HEK293 (cell line): ENCODE measurements at regions not wholly inside any gene's neighbourhood (a gene's known extent, or its start where the extent isn't known, plus 50 kb on each side); places are given as distances from the start of the nearest gene placed in this dataset.

Experiments
- CTCF ChIA-PET: fragments of 350-600 bp; formaldehyde crosslinking; extraction: SDS; loops from one replicate; lab custom pipeline; 2021; ENCODE audit warnings: antibody characterized with exemption; lab: Yijun Ruan, JAX
- POLR2A ChIA-PET: fragments of 300-600 bp; formaldehyde crosslinking; extraction: SDS; loops from one replicate; lab custom pipeline; 2020; ENCODE audit warnings: antibody characterized with exemption, inconsistent platforms; lab: Yijun Ruan, JAX
- H3K27ac ChIP-seq: fragments of 200-500 bp; sonication (Bioruptor generic); 2 replicates; pipeline ENCODE4 v1.5.1; 2014; ENCODE audit warnings: low read depth, low read length, control low read depth, inconsistent platforms; ENCODE audit errors: extremely low read depth
- H3K36me3 ChIP-seq, 2 experiments: fragments of 200-500 bp in 1 of 2; sonication (Bioruptor generic) in 1 of 2; 1 replicate in 1 of 2; 2 replicates in 1 of 2; pipeline ENCODE4 v1.5.1; 2014 to 2017; ENCODE audit warnings: inconsistent platforms in 2 of 2, low read length in 2 of 2; ENCODE audit not compliant: control insufficient read depth in 2 of 2, insufficient read depth in 1 of 2
- H3K4me1 ChIP-seq: fragments of 200-500 bp; sonication (Bioruptor generic); 2 replicates; pipeline ENCODE4 v1.5.1; 2014; ENCODE audit warnings: mild to moderate bottlenecking, low read length, inconsistent platforms; ENCODE audit not compliant: control insufficient read depth, insufficient read depth
- H3K4me3 ChIP-seq: 2 replicates; pipeline ENCODE4 v1.5.1; 2011; ENCODE audit warnings: low read depth, mild to moderate bottlenecking, control low read depth, low read length, moderate library complexity
- H3K9me3 ChIP-seq: fragments of 200-500 bp; sonication (Bioruptor generic); 2 replicates; pipeline ENCODE4 v1.5.1; 2014; ENCODE audit warnings: low read depth, low read length, inconsistent platforms; ENCODE audit not compliant: control insufficient read depth, insufficient read depth
- CTCF ChIP-seq: fragments of 450-650 bp; formaldehyde crosslinking; IDR thresholded peaks from 2 replicates; pipeline ENCODE4 v1.5.1; 2016; ENCODE audit warnings: missing biosample characterization, missing genetic modification characterization
- KLF1 ChIP-seq: fragments of 450-650 bp; formaldehyde crosslinking; IDR thresholded peaks from 2 replicates; pipeline ENCODE4 v1.5.1; 2016; ENCODE audit warnings: missing biosample characterization, missing genetic modification characterization
- OVOL3 ChIP-seq: fragments of 450-650 bp; formaldehyde crosslinking; IDR thresholded peaks from 2 replicates; pipeline ENCODE4 v1.5.1; 2016; ENCODE audit warnings: missing biosample characterization, missing genetic modification characterization
- PATZ1 ChIP-seq: fragments of 450-650 bp; formaldehyde crosslinking; IDR thresholded peaks from 2 replicates; pipeline ENCODE4 v1.5.1; 2016; ENCODE audit warnings: missing biosample characterization, missing genetic modification characterization
- PRDM1 ChIP-seq: fragments of 450-650 bp; formaldehyde crosslinking; IDR thresholded peaks from 2 replicates; pipeline ENCODE4; 2016; ENCODE audit warnings: missing biosample characterization, missing genetic modification characterization
- SCRT1 ChIP-seq: fragments of 450-650 bp; formaldehyde crosslinking; IDR thresholded peaks from 2 replicates; pipeline ENCODE4 v1.5.1; 2016; ENCODE audit warnings: missing biosample characterization, missing genetic modification characterization, borderline replicate concordance
- SCRT2 ChIP-seq: fragments of 450-650 bp; formaldehyde crosslinking; IDR thresholded peaks from 2 replicates; pipeline ENCODE4 v1.5.1; 2016; ENCODE audit warnings: missing biosample characterization, missing genetic modification characterization
- SETDB1 ChIP-seq: IDR thresholded peaks from one replicate; pipeline ENCODE4 v1.6.1; 2017; ENCODE audit warnings: mild to moderate bottlenecking, low read length, moderate library complexity, mixed read lengths; ENCODE audit not compliant: insufficient read length
- ZBTB8A ChIP-seq: fragments of 450-650 bp; formaldehyde crosslinking; IDR thresholded peaks from 2 replicates; pipeline ENCODE4 v1.5.1; 2016; ENCODE audit warnings: missing biosample characterization, missing genetic modification characterization
- ZFHX2 ChIP-seq: fragments of 450-650 bp; formaldehyde crosslinking; conservative IDR thresholded peaks from 2 replicates; pipeline ENCODE4 v1.5.1; 2016; ENCODE audit warnings: missing biosample characterization, missing genetic modification characterization
- ZNF112 ChIP-seq: fragments of 450-650 bp; formaldehyde crosslinking; IDR thresholded peaks from 2 replicates; pipeline ENCODE4 v1.5.0; 2017; ENCODE audit warnings: missing biosample characterization, missing genetic modification characterization
- ZNF140 ChIP-seq: fragments of 450-650 bp; formaldehyde crosslinking; IDR thresholded peaks from 2 replicates; pipeline ENCODE4 v1.5.1; 2016; ENCODE audit warnings: missing biosample characterization, missing genetic modification characterization
- ZNF146 ChIP-seq: fragments of 450-650 bp; formaldehyde crosslinking; IDR thresholded peaks from 2 replicates; pipeline ENCODE4 v1.5.1; 2016; ENCODE audit warnings: missing biosample characterization, missing genetic modification characterization
- ZNF19 ChIP-seq: fragments of 450-650 bp; formaldehyde crosslinking; IDR thresholded peaks from 2 replicates; pipeline ENCODE4; 2016; ENCODE audit warnings: missing biosample characterization, missing genetic modification characterization, low read depth
- ZNF202 ChIP-seq: fragments of 450-650 bp; formaldehyde crosslinking; IDR thresholded peaks from 2 replicates; pipeline ENCODE4 v1.5.1; 2016; ENCODE audit warnings: missing biosample characterization, missing genetic modification characterization, borderline replicate concordance
- ZNF324 ChIP-seq: fragments of 450-650 bp; formaldehyde crosslinking; IDR thresholded peaks from 2 replicates; pipeline ENCODE4 v1.5.1; 2016; ENCODE audit warnings: missing biosample characterization, missing genetic modification characterization
- ZNF341 ChIP-seq: fragments of 450-650 bp; formaldehyde crosslinking; IDR thresholded peaks from 2 replicates; pipeline ENCODE4; 2016; ENCODE audit warnings: low read depth, missing biosample characterization, missing genetic modification characterization
- ZNF366 ChIP-seq: fragments of 450-650 bp; formaldehyde crosslinking; conservative IDR thresholded peaks from 2 replicates; pipeline ENCODE4 v1.5.1; 2016; ENCODE audit warnings: missing biosample characterization, missing genetic modification characterization
- ZNF398 ChIP-seq: fragments of 450-650 bp; formaldehyde crosslinking; IDR thresholded peaks from 2 replicates; pipeline ENCODE4 v1.5.1; 2017; ENCODE audit warnings: missing biosample characterization, missing genetic modification characterization
- ZNF510 ChIP-seq: fragments of 450-650 bp; formaldehyde crosslinking; IDR thresholded peaks from 2 replicates; pipeline ENCODE4 v1.5.1; 2018; ENCODE audit warnings: mild to moderate bottlenecking, missing genetic modification characterization, missing biosample characterization; ENCODE audit not compliant: insufficient replicate concordance
- ZNF530 ChIP-seq: fragments of 450-650 bp; formaldehyde crosslinking; IDR thresholded peaks from 2 replicates; pipeline ENCODE4 v1.5.1; 2016; ENCODE audit warnings: low read depth, missing biosample characterization, missing genetic modification characterization
- ZNF639 ChIP-seq: fragments of 450-650 bp; formaldehyde crosslinking; IDR thresholded peaks from 2 replicates; pipeline ENCODE4 v1.5.1; 2016; ENCODE audit warnings: missing biosample characterization, missing genetic modification characterization
- ZNF660 ChIP-seq: fragments of 450-650 bp; IDR thresholded peaks from 2 replicates; pipeline ENCODE4 v1.5.1; 2018; ENCODE audit warnings: missing biosample characterization, mild to moderate bottlenecking, missing genetic modification characterization
- ZNF830 ChIP-seq: fragments of 450-650 bp; IDR thresholded peaks from 2 replicates; pipeline ENCODE4 v1.5.0; 2018; ENCODE audit warnings: missing biosample characterization, missing genetic modification characterization, low read depth, mild to moderate bottlenecking, moderate library complexity

GRCh38 chr15:98536976-98537375 is 111.4 kb upstream of the IGF1R start:
- TF ChIP-seq ZFHX2 (tag by site-specific recombination) (no peak), PRDM1 (tag by site-specific recombination) (peak; percentile 41; the same call in 1 of the 2 replicates), ZNF341 (tag by site-specific recombination) (no peak), ZNF530 (tag by site-specific recombination) (0 out of 2 replicates have a peak, but pooled peaks have one; percentile 38)
- TF ChIP-seq, all 188 proteins: peak for 2
- H3K36me3 ChIP-seq: no peaks in the 10 kb centered on the region
- CTCF ChIA-PET: interaction anchor here (1.0 kb wide), 1 partner anchor 23 kb away, joined by 3 read pairs; no protein-coding TSS in a partner anchor

GRCh38 chr15:98537516-98538060 is 110.8 kb upstream of the IGF1R start:
- no peaks in the 10 kb centered on the region for H3K4me1 ChIP-seq
- no peak overlapping the region for H3K27ac ChIP-seq
- no peaks in the 10 kb centered on the region for H3K36me3 ChIP-seq
- H3K4me3 ChIP-seq: no peak overlapping the region
- no peaks in the 10 kb centered on the region for H3K9me3 ChIP-seq
- TF ChIP-seq ZNF830 (tag by site-specific recombination): no peak
- TF ChIP-seq ZNF19: no peak
- no peak for TF ChIP-seq OVOL3 (tag by site-specific recombination)
- TF ChIP-seq ZNF660 (tag by site-specific recombination): no peak
- TF ChIP-seq SCRT1: 0 out of 2 replicates have a peak, but pooled peaks have one; percentile 29
- TF ChIP-seq ZNF324 (tag by site-specific recombination): no peak
- no peak for TF ChIP-seq ZNF140 (tag by site-specific recombination)
- TF ChIP-seq ZNF639 (tag by site-specific recombination): no peak
- no peak for TF ChIP-seq CTCF (tag by site-specific recombination)
- no peak for TF ChIP-seq ZNF510 (tag by site-specific recombination)
- no peak for TF ChIP-seq ZNF146 (tag by site-specific recombination)
- peak; percentile 92 for TF ChIP-seq SCRT2 (tag by site-specific recombination)
- no peak for TF ChIP-seq PATZ1 (tag by site-specific recombination)
- TF ChIP-seq SETDB1: no peak
- TF ChIP-seq ZNF202 (tag by site-specific recombination): no peak
- TF ChIP-seq ZNF398 (tag by site-specific recombination): no peak
- TF ChIP-seq ZNF366 (tag by site-specific recombination): 0 out of 2 replicates have a peak, but pooled peaks have one; percentile 25
- TF ChIP-seq ZBTB8A: no peak
- TF ChIP-seq ZNF112: no peak
- TF ChIP-seq KLF1: no peak
- ChIA-PET POLR2A (no interaction called here), CTCF (interaction anchor here (1.0 to 1.3 kb wide), 2 partner anchors 11 to 24 kb away, joined by 3 read pairs; no protein-coding TSS in a partner anchor)

More at GRCh38 chr15:98536976-98537375, 111.4 kb upstream of the IGF1R start:
- Histone ChIP-seq H3K4me3 (no peak overlapping the region), H3K9me3 (no peaks in the 10 kb centered on the region), H3K4me1 (no peaks in the 10 kb centered on the region), H3K27ac (no peak overlapping the region)
- POLR2A ChIA-PET: no interaction called here
